NT2/D1 (cell line): ENCODE measurements at regions not wholly inside any gene's neighbourhood (a gene's known extent, or its start where the extent isn't known, plus 50 kb on each side); places are given as distances from the start of the nearest gene placed in this dataset.

ENCODE experiments used
- DNase-seq: peaks from one replicate; pipeline ENCODE4 v3.0.0-alpha.2; 2011; ENCODE audit warnings: low read depth, low spot score
- H3K27me3 ChIP-seq: 2 replicates; pipeline ENCODE4 v1.6.0; 2011; ENCODE audit warnings: mild to moderate bottlenecking; ENCODE audit not compliant: insufficient read length, insufficient read depth
- H3K36me3 ChIP-seq: 2 replicates; pipeline ENCODE4 v1.6.1; 2011; ENCODE audit warnings: mild to moderate bottlenecking, low read length, mixed read lengths; ENCODE audit not compliant: insufficient read depth, insufficient read length
- H3K4me1 ChIP-seq: 2 replicates; pipeline ENCODE4 v1.5.1; 2011; ENCODE audit not compliant: insufficient read depth, insufficient read length
- H3K4me3 ChIP-seq: 2 replicates; pipeline ENCODE4 v1.5.1; 2011; ENCODE audit warnings: low read depth; ENCODE audit not compliant: insufficient read length
- H3K9ac ChIP-seq: 2 replicates; pipeline ENCODE4 v1.6.0; 2011; ENCODE audit warnings: low read depth; ENCODE audit not compliant: insufficient read length
- H3K9me3 ChIP-seq: 2 replicates; pipeline ENCODE4 v1.5.1; 2011; ENCODE audit warnings: mild to moderate bottlenecking, low read length; ENCODE audit not compliant: insufficient read depth
- SUZ12 ChIP-seq: IDR thresholded peaks from 2 replicates; pipeline ENCODE4 v1.6.1; 2011; ENCODE audit not compliant: insufficient read length, insufficient read depth; ENCODE audit errors: extremely low read depth
- YY1 ChIP-seq: IDR thresholded peaks from 2 replicates; pipeline ENCODE4 v1.6.1; 2011; ENCODE audit not compliant: insufficient read length, insufficient read depth
- ZNF274 ChIP-seq: IDR thresholded peaks from 2 replicates; pipeline ENCODE4 v1.6.1; 2011; ENCODE audit warnings: mild to moderate bottlenecking, low read depth, low read length

- H3K36me3 ChIP-seq = no peaks in the 10 kb centered on the region
- H3K27me3 ChIP-seq = no peaks in the 10 kb centered on the region
- H3K4me1 ChIP-seq = peaks cover 4% of the 10 kb centered on the region
- no peak overlapping the region for H3K9ac ChIP-seq
- TF ChIP-seq YY1 (no peak), SUZ12 (no peak), ZNF274 (no peak)
- no peak overlapping the region for H3K4me3 ChIP-seq
- no peak for DNase-seq
- H3K9me3 ChIP-seq = no peaks in the 10 kb centered on the region; the same call in 1 of the 2 replicates
These were observed 138.2 kb downstream of the SPATA19 start for GRCh38 chr11:133706925-133707794.

DNA sequence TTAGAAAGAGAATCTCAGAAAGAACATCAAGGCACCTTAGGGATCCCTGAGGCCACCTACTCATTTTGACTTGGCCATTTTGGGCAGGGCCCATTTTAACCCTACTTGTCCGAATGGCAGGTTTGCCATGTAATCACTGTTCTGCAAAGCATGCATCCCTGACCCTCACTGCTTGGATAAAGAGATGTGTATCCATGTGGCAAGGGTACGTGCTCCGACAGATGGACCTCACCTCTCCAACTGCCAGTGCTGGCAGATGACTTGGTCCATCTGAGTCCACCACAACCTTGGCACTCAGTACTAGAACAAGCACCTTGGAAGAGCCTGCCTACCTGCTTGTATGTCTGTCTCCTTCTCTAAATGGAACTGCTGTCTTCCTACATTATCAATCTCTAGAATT lies 139.4 kb downstream of the SPATA19 start:
- no peak overlapping the region for H3K4me3 ChIP-seq
- no peak for DNase-seq
- no peak for TF ChIP-seq ZNF274
- no peak for TF ChIP-seq SUZ12

DNA sequence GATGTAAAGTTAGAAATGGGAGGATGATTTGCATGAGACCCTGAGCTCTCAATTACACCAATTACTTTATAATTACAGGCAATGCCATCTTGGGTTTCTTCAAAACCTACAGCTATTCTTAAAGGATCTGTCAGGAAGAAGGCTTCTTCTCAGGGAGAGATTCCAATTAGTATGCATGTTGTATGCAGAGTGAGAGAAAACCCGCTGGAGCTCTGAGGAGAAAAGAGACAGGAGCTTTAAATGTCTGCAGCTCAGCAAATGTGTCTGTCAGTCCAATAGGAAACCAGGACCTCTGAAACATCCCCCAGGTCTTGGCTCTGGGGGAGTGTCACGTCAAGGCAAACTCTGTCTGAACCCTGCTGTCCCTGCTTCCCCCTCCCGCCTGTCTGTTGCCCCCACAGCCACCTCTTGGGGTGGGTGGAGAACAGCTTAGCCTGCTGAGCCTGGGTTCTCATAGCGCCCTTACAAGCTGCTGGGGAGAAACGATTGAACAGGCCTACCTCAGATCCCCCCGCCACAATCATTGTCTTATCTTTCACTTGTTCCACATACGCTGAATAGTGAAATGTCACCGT lies 140.2 kb downstream of the SPATA19 start:
- Histone ChIP-seq H3K9ac (no peak overlapping the region), H3K9me3 (no peaks in the 10 kb centered on the region; the same call in 1 of the 2 replicates), H3K4me1 (peaks cover 2% of the 10 kb centered on the region), H3K36me3 (no peaks in the 10 kb centered on the region), H3K27me3 (no peaks in the 10 kb centered on the region), H3K4me3 (no peak overlapping the region)
- TF ChIP-seq YY1 = no peak
- no peak for TF ChIP-seq ZNF274
- no peak for TF ChIP-seq SUZ12
- DNase-seq = no peak

More for the DNA sequence above, 139.4 kb downstream of the SPATA19 start:
- Histone ChIP-seq H3K36me3 (no peaks in the 10 kb centered on the region), H3K9me3 (no peaks in the 10 kb centered on the region; the same call in 1 of the 2 replicates), H3K27me3 (no peaks in the 10 kb centered on the region), H3K9ac (no peak overlapping the region), H3K4me1 (peaks cover 2% of the 10 kb centered on the region)

DNA sequence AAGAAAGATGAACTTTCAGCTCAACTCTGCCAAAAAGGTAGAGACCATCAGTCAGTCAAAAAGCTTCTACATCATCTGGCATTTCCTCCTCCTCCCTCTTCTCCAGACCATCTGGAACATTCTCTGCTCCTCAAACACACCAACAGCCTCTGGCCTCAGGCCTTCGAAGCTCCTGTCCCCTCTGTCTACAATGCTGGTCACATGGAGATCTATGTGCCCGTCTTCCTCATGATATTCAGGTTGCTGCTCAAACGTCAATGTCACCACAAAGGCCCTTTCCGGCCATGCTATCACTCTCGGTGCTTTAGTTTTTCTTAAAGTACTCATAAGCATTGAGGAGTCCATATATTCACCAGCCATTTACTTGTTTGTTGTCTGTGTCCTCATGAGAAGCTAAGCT lies 146.2 kb downstream of the SPATA19 start:
- Histone ChIP-seq H3K4me1 (no peaks in the 10 kb centered on the region), H3K4me3 (no peak overlapping the region), H3K27me3 (no peaks in the 10 kb centered on the region), H3K9me3 (no peaks in the 10 kb centered on the region), H3K36me3 (no peaks in the 10 kb centered on the region), H3K9ac (no peak overlapping the region)
- no peak for DNase-seq
- no peak for TF ChIP-seq SUZ12
- no peak for TF ChIP-seq YY1
- no peak for TF ChIP-seq ZNF274

DNA sequence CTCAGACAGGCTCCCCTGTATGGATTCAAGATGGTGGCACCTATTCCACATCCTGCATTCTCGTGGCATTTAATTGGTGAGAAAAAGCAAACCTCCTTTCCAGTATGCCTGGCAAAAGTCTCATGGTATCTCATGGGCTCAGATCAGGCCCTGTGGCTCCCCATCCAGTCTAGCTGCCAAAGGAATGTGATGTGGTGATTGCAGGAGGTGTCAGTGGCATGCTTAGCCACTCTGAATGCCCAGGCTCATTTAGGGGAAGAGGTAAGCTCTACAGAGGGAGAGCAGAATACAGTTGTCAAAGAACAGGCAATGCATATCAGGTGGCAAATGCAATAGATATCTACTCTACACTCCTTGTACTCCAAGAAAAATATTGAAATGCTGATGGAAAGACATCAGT lies 146.7 kb downstream of the SPATA19 start:
- Histone ChIP-seq H3K9me3 (no peaks in the 10 kb centered on the region), H3K9ac (no peak overlapping the region), H3K4me3 (no peak overlapping the region), H3K27me3 (no peaks in the 10 kb centered on the region), H3K36me3 (no peaks in the 10 kb centered on the region), H3K4me1 (no peaks in the 10 kb centered on the region)
- DNase-seq = no peak
- no peak for TF ChIP-seq SUZ12
- no peak for TF ChIP-seq ZNF274
- no peak for TF ChIP-seq YY1

DNA sequence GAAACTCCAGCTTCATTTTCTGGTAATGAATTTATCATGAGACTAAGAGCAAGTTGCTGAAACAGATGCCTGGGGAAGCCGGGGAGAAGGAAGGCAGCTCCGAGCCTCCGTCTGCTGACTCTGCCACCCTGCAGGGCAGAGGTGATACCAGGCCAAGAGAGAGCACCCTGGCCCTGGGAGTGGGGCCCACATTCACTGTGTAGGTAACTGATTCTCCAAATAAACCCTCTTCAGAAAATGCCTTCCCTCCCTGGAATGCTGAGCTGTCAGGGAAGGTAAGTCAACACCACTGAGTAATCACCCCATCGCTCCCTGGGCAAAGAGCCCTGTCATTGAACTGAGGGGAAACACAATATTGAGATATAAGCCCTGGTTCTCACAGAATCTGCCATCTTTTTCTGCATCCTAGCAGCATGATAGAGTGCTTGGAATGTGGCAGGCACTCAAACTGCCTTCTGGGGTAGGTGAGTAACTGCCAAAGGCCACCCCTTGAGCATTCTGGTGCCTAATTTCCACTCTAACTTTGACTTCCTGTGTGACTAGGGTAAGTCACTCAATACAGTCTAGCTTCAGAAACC lies 147.6 kb downstream of the SPATA19 start:
- TF ChIP-seq SUZ12 (no peak), ZNF274 (no peak), YY1 (no peak)
- no peaks in the 10 kb centered on the region for H3K36me3 ChIP-seq
- no peaks in the 10 kb centered on the region for H3K9me3 ChIP-seq
- no peak overlapping the region for H3K9ac ChIP-seq
- H3K4me1 ChIP-seq = no peaks in the 10 kb centered on the region
- no peak overlapping the region for H3K4me3 ChIP-seq
- DNase-seq = no peak
- no peaks in the 10 kb centered on the region for H3K27me3 ChIP-seq

- TF ChIP-seq ZNF274 (no peak), YY1 (no peak), SUZ12 (no peak)
- H3K27me3 ChIP-seq = no peaks in the 10 kb centered on the region
- DNase-seq = no peak
- H3K9me3 ChIP-seq = no peaks in the 10 kb centered on the region
- H3K9ac ChIP-seq = no peak overlapping the region
- H3K4me3 ChIP-seq = no peak overlapping the region
- H3K4me1 ChIP-seq = no peaks in the 10 kb centered on the region
- H3K36me3 ChIP-seq = no peaks in the 10 kb centered on the region
These were observed 148.2 kb downstream of the SPATA19 start for GRCh38 chr11:133697161-133697560.
